Gastroesophageal sphincter (tissue), 4 donors: ENCODE measurements at regions not wholly inside any gene's neighbourhood (a gene's known extent, or its start where the extent isn't known, plus 50 kb on each side); places are given as distances from the start of the nearest gene placed in this dataset.

Experiments used
- ATAC-seq: fragments of 150-250 bp; one replicate; pipeline ENCODE4 v1.9.1; 2016; ENCODE audit warnings: mild to moderate bottlenecking, moderate library complexity
- H3K27ac ChIP-seq, 4 donors: fragments of 200-600 bp; sonication (generic) in 3 of 4; 1 replicate in 3 of 4; 2 replicates in 1 of 4; pipeline ENCODE4 v1.5.1; 2016 to 2019
- H3K27me3 ChIP-seq: fragments of 200-600 bp; sonication (generic); one replicate; pipeline ENCODE4 v1.5.1; 2019
- H3K36me3 ChIP-seq, 2 donors: fragments of 200-600 bp; sonication (generic); one replicate each; pipeline ENCODE4 v1.5.1; 2019; ENCODE audit warnings: control low read depth in 1 of 2
- H3K4me1 ChIP-seq, 3 donors: fragments of 200-600 bp; sonication (generic); 1 replicate in 2 of 3; 2 replicates in 1 of 3; pipeline ENCODE4 v1.5.1; 2016 to 2019; ENCODE audit warnings: control low read depth in 2 of 3
- H3K4me3 ChIP-seq, 2 donors: fragments of 200-600 bp; sonication (generic); one replicate each; pipeline ENCODE4 v1.5.1; 2019; ENCODE audit warnings: mild to moderate bottlenecking in 1 of 2, moderate library complexity in 1 of 2
- H3K9me3 ChIP-seq, 3 donors: fragments of 200-600 bp; sonication (generic); one replicate each; pipeline ENCODE4 v1.5.1; 2017 to 2019; ENCODE audit warnings: control low read depth in 2 of 3
- CTCF ChIP-seq, 4 experiments: fragments of 200-600 bp in 2 of 4; fragments of 450-650 bp in 2 of 4; sonication (generic) in 1 of 4; IDR thresholded peaks; one replicate each; pipeline ENCODE4 v1.5.1; 2017 to 2019; ENCODE audit warnings: antibody characterized with exemption in 4 of 4, mild to moderate bottlenecking in 2 of 4, moderate library complexity in 2 of 4
- EP300 ChIP-seq: sonication (generic); formaldehyde crosslinking; IDR thresholded peaks from one replicate; pipeline ENCODE4 v1.6.1; 2017; ENCODE audit warnings: antibody characterized with exemption, mild to moderate bottlenecking
- POLR2A ChIP-seq, 2 donors: fragments of 450-650 bp; IDR thresholded peaks; one replicate each; pipeline ENCODE4 v1.6.1; 2017; ENCODE audit warnings: antibody characterized with exemption in 2 of 2, mild to moderate bottlenecking in 2 of 2, moderate library complexity in 1 of 2
- POLR2AphosphoS5 ChIP-seq: sonication (generic); formaldehyde crosslinking; IDR thresholded peaks from one replicate; pipeline ENCODE4 v1.6.1; 2017; ENCODE audit warnings: antibody characterized with exemption
- WGBS, 2 donors: methylation state at CpG; one replicate each; pipeline ENCODE4 v1.1.5; 2018; ENCODE audit warnings: low coverage in 1 of 2; 5-methylcytosine and 5-hydroxymethylcytosine counted together

GRCh38 chr11:70545610-70545912, 147.2 kb downstream of the CTTN start:
- TF ChIP-seq EP300, result no peak
- TF ChIP-seq CTCF (IDR thresholded peaks at IDR 0.05), result no peak
- no peak for TF ChIP-seq POLR2AphosphoS5
- no peak for TF ChIP-seq POLR2A (IDR thresholded peaks at IDR 0.05)

GRCh38 chr11:70546191-70546940, 148.0 kb downstream of the CTTN start:
- H3K27me3 ChIP-seq, result no peaks in the 10 kb centered on the region
- peaks cover 0 to 5% (median 0%) of the 10 kb centered on the region in 3 donors for H3K9me3 ChIP-seq
- H3K27ac ChIP-seq, result no peak overlapping the region
- WGBS, 2 donors, result 73 to 91% methylated on average over 3 to 4 of the region's 9 CpGs
- no peaks in the 10 kb centered on the region for H3K36me3 ChIP-seq
- ATAC-seq, result no peak
- H3K4me1 ChIP-seq, result no peaks in the 10 kb centered on the region
- H3K4me3 ChIP-seq, result no peak overlapping the region
- TF ChIP-seq CTCF (IDR thresholded peaks at IDR 0.05) (no peak), POLR2A (IDR thresholded peaks at IDR 0.05) (no peak), POLR2AphosphoS5 (no peak), EP300 (no peak)

More at GRCh38 chr11:70545610-70545912, 147.2 kb downstream of the CTTN start:
- H3K9me3 ChIP-seq, result peaks cover 0 to 9% (median 0%) of the 10 kb centered on the region in 3 donors
- no peaks in the 10 kb centered on the region for H3K36me3 ChIP-seq
- H3K4me1 ChIP-seq, result no peaks in the 10 kb centered on the region
- ATAC-seq, result no peak
- no peak overlapping the region for H3K27ac ChIP-seq
- H3K4me3 ChIP-seq, result no peak overlapping the region
- WGBS, 2 donors, result 40% methylated on average over 1 to 3 of the region's 5 CpGs
- no peaks in the 10 kb centered on the region for H3K27me3 ChIP-seq

- TF ChIP-seq CTCF (IDR thresholded peaks at IDR 0.05), result no peak
- TF ChIP-seq POLR2A (IDR thresholded peaks at IDR 0.05), result no peak
- TF ChIP-seq POLR2AphosphoS5, result no peak
- TF ChIP-seq EP300, result no peak
These were observed 149.1 kb downstream of the CTTN start for GRCh38 chr11:70547386-70547785.

GRCh38 chr11:70547821-70548670, 149.7 kb downstream of the CTTN start:
- Histone ChIP-seq H3K4me3 (no peak overlapping the region), H3K27me3 (no peaks in the 10 kb centered on the region), H3K36me3 (no peaks in the 10 kb centered on the region), H3K4me1 (no peaks in the 10 kb centered on the region), H3K9me3 (no peaks in the 10 kb centered on the region), H3K27ac (no peak overlapping the region)
- TF ChIP-seq CTCF (IDR thresholded peaks at IDR 0.05) (no peak), POLR2A (IDR thresholded peaks at IDR 0.05) (no peak), POLR2AphosphoS5 (no peak), EP300 (no peak)
- WGBS, 2 donors, result 39 to 53% methylated on average over 3 to 8 of the region's 22 CpGs
- ATAC-seq, result no peak

More at GRCh38 chr11:70547386-70547785, 149.1 kb downstream of the CTTN start:
- Histone ChIP-seq H3K36me3 (no peaks in the 10 kb centered on the region), H3K4me3 (no peak overlapping the region), H3K27me3 (no peaks in the 10 kb centered on the region), H3K27ac (no peak overlapping the region), H3K4me1 (no peaks in the 10 kb centered on the region), H3K9me3 (no peaks in the 10 kb centered on the region)
- 52 to 65% methylated on average over 2 of the region's 7 CpGs for WGBS, 2 donors
- ATAC-seq, result no peak
